ENCODE measurements at regions not wholly inside any gene's neighbourhood (a gene's known extent, or its start where the extent isn't known, plus 50 kb on each side); places are given as distances from the start of the nearest gene placed in this dataset.
"Not testable (repeated sequence)": the region's sequence is repeated elsewhere in the genome, so short reads cannot be mapped to it uniquely, and the experiment has no call there.

DNA sequence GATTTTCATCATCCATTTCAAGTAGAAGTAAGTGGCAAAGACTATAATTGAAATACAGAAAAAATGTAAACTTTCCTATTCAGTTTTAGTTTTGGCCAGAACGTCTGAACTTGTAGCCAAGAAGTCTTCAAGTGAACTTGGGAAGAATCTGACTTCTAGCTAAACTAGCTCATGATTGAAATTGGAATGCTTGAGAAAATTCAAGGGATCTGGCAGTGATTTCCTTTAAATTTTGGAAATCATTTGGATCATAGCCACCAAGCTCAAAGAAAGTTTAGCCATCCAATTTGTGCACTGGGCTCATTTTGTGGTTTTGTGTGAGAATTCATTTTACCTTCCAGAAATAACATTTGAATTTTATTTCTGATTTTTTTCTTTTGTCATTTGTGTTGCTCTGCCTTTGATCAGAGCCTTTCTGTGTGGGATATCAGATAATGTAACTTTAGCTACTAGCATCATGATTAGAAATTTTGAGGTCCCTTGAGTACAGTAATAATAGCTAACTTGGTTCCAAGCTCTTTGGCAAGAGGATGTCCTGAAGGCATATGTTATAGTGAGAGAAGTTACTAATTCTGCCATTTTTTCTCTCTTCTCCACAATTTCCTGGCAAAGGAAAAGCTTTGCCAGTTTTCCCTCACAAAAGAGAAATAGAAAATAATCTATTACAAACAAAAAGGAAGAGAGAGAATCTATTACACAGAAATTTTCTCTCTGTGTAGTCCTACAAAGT is 2123.7 kb upstream of the RAG2 start:
- DNase-seq = no peak
- ATAC-seq = no peak

DNA sequence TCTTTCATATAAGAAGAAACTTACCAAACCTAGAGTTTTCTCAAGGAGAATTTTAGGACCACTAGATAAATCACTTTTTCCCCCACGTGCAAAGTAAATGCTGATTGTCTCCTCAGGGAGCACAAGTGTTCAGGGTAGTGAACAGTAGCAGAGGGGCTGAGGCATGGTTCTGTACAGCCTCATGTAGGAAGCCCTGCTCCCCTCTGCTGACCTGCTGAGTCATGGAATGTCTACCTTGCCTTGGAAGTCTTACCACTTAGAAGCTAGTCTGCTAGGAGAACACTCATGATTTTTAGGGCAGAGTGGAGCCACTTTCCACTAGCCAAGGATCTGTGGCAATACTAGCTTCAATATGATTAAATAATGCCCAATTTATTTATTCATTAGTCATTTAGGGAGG is 2120.6 kb upstream of the RAG2 start:
- ATAC-seq = no peak

DNA sequence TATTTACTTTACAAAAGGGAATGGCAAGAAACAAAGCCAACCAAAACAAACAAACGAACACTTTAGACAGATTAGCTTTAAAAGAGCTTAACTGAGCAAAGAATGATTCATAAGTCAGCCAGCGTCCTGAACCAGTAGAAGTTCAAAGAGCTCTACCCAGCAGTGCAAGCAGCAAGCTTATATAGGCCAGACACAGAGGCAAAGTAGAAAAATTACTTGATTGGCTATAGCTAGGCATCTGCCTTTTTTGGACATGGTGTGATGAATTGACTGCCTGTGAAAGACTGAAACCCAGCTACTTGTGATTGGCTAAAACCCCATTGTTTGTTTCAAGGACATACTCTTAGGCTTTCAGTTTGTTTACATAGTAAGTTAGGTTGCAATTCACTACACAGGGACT is 2120.0 kb upstream of the RAG2 start:
- no peak for ATAC-seq

More for the DNA sequence above, 2120.6 kb upstream of the RAG2 start:
- DNase-seq = no peak

DNA sequence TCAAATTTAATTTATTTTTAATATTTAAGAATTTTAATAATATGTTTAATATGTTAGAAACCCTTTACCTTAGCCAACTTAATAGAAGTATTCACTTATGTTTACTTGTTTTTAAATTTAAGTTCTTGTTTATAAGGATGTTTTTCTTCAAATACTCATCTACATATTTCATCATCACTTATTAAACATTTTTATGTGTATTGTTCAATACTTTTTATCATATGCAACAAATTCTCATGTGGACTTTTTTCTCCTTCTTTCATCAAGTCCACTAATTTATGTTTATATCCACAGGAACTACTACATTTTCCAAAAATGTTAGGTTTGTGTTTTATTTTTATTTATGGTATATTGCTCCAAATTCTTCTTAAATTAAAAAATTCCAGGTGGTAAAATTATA is 2113.1 kb upstream of the RAG2 start:
- ATAC-seq (no peak), DNase-seq (no peak)

More for the DNA sequence above, 2120.0 kb upstream of the RAG2 start:
- DNase-seq = no peak

DNA sequence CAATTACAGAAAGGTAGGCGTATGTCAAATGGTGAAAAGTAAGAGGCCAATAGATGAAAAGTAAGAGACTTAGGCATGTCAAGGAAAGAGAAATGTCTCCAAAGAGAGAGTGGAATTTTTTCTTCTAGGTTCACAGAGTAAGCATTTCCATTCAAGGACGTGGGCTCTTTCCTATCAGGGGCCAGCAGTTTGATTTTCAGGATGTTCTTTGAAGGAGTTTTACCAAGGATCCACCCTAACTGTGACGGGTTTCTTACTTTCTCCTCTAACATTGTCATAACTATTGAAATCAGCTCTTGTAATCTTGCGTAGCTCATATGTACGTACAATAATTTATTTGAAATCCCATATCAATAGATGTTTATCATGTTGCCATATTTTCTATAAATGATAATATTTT is 2112.2 kb upstream of the RAG2 start:
- no peak for DNase-seq
- no peak for ATAC-seq

DNA sequence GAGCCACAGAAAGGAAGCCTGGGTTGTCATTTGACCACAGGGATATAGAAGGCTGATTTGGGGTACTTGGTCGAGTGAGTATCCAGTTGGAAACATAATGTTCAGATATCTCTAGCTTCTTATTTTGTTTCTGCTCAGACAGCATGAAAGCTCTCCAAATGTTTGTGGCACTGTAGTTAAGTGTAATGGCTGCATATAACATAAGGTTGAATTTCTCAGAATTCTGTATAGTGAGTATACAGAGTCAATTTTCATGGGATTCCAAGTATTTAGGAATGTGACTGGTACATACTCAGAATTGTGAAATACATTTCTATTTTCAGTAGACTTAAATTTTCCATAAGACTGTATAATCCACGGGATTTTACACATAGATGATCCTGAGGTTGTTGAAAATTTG is 2102.1 kb upstream of the RAG2 start:
- no peak for DNase-seq
- ATAC-seq = no peak

DNA sequence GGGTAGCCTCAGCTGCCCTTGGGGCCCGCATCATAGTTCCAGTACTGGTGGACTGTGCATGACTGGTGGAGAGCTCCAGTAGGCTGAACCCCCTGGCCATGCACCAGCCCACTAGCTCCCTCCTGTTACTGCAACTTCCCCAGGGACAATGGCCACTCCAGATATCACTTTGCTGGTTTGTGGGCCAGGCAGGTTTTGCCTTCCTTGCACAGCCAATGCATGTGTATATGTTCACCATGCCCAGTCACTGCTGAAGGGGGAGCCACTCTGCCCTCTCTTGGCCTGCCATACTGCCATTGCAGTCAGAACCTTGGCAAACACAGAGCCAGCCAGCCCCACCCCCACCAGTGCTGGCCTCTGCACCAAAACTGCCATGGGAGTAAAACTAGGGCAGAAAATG is 2095.3 kb upstream of the RAG2 start:
- DNase-seq = no peak
- no peak for ATAC-seq

DNA sequence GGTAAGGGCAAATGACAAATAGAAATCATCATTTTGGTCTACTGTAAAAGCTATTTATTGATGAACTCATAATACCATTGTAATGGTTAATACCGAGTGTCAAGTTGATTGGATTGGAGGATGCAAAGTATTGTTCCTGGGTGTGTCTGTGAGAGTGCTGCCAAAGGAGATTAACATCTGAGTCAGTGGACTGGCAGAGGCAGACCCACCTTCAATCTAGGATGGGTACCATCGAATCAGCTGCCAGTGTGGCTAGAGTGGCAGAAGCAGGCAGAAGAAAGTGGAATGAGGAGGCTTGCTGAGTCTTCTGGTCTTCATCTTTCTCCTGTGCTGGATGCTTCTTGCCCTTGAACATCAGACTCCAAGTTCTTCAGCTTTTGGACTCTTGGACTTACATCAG is 2092.2 kb upstream of the RAG2 start:
- not testable (repeated sequence) for DNase-seq, ATAC-seq

DNA sequence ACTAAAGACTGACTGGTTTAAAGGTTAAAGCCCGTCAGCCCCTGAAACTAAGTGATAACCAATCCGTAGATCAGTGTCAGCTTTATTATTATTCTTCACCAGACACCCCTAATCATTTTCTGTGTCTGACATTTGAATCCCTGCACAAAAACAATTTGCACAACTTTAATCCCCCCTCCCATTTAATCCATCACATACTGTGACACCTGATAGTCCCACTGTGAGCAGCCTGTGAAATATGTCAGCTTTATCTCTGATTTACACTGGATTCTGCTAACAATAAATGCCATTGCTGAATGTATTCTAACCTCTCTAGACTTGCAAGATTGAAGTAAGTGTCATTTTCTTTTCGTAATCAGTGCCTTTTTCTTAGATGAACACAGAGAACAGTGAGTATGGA is 2089.0 kb upstream of the RAG2 start:
- DNase-seq = no peak
- ATAC-seq = no peak

DNA sequence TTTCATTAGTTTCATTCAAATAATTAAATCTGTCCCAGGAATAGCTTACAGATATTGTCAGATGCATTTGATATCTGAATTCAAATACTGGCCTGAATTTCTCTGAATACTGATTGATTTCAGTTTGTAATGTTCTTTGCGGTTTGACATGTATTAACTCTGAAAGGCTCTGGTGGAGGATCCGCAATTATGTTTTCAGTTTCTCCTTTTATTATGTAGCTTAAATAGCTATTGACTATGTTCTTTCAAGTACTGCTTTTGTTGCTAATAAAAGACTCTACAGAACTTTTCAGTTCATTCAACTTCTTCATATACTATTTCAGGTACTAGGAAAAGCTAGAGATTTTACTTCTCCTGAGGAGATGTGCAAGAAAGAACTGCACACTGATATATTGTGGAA is 2085.4 kb upstream of the RAG2 start:
- ATAC-seq = no peak
- DNase-seq = no peak

DNA sequence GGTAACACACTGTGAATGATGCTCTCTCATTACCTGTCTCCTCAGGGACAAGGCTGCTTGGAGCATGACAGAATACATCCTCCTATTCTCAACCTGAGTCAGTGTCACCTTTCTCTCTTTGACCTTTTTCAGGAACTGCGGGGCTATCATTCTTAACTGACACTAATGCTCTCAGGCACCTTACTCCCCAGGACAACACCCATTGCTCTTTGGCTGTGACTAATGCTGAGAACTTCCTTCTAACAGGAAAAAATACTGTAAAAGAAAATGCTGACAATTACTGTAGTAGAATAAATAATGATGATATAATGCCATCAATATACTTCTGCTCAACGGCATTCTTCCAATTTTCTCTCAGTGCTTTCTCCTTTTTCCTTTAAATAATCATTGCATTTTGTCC is 2082.7 kb upstream of the RAG2 start:
- ATAC-seq (no peak), DNase-seq (no peak)

DNA sequence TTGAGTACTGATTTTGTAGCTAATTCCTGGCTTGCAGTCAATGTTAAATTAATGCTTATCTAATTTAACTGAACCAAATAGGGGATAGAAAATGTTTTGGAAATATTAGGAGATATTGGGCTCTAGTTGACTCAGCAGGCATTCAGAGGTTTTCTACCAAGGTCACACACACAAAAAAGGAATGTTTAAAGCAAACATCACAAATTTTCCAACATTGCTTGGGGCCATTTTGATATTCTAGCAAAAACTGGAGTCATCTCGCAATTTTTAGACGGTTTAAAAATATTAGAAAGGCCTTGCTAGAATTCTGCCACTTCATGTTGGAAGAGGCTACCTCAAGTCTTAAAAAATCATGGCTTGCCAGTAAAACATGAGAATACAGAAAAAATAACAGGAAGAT is 2082.1 kb upstream of the RAG2 start:
- ATAC-seq (no peak), DNase-seq (no peak)

DNA sequence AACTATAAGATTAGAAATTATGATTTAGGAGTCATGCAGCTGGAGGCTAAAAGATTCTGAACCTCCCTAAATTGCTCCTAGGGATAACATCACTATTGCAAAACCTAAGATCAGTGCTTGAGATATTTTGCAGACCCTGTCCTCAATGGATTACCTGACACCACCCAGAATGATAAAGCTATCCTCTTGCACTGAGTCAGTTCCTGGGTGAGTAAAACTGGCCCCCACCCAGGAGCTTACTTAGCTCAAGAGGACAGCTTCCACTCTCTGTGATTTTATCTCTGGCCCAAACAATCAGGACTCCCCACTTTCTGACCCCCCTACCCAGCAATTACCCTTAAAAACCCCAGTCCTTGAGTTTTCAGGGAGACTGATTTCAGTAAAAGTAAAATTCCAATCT is 2074.4 kb upstream of the RAG2 start:
- ATAC-seq (no peak), DNase-seq (no peak)

DNA sequence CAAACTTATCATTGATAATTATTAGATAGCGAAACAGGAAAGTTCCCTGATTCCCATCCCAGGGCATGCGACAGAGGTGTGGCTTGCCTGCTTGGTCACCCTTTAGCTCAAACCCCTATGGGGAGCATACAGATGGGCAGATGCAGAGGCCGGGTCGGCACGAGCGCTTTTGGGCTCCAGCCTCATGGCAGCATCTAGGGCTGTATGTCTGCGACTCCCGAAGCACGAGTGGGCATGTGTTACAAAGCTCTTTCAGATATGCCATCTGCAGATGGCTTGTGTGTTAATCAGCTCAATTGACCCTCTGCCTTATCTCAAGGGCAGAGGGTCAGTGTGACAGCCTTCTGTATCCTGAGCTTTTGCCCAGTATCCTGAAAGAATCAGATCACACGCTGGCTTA is 2069.3 kb upstream of the RAG2 start:
- DNase-seq = no peak

DNA sequence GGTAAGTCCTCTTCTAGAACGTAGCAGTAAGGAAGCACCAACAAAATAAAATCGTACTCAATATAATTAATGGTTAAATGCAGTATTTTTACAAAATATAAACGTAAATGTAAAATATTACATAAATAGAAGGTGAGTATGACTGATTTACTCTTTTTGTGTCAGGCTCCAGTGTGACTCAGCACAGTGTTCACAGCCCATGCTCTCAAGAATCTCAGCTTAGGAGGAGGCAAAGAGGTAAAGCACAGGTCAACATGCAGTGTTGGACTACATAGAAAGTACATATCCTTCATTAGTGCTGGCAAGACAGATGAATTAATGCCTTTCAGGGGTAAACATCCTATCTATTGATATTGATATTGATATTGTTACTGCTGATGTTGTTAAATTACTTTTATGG is 2050.6 kb upstream of the RAG2 start:
- DNase-seq (no peak), ATAC-seq (no peak)

More for the DNA sequence above, 2069.3 kb upstream of the RAG2 start:
- no peak for ATAC-seq

DNA sequence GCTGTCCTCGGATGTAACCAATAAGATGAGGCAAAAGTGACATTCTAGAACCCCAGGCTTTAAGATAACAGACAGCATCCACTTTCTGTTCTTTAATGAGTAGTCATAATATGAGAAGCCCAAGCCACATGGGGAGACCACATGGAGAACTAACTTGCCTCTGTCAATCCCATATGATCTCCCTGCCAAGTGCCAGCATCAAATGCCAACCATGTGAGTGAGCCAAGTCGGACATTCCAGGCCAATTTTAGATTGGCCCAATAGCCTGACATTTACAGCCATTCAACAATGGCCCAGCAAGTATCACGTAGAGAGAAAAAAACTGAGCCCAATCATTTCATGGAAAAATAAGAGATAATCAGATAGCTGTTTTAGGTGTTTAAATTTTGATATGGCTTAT is 2048.3 kb upstream of the RAG2 start:
- ATAC-seq = no peak
- DNase-seq = no peak

DNA sequence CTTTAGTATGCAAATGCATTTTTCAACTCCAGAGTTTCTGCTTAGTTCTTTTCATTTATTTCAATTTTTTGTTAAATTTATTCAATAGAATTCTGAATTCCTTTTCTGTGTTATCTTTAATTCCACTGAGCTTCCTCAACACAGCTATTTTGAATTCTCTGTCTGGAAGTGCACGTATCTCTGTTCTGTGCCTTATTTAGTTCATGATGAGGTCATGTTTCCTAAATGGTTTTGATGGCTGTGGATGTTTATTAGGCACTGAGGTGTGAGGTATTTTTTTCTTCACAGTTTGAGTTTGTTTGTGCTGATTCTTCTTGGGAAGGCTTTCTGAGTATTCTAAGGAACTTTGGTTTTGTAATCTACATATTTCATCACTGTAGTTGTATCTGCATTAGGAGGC is 2042.8 kb upstream of the RAG2 start:
- DNase-seq = no peak
- ATAC-seq = no peak

DNA sequence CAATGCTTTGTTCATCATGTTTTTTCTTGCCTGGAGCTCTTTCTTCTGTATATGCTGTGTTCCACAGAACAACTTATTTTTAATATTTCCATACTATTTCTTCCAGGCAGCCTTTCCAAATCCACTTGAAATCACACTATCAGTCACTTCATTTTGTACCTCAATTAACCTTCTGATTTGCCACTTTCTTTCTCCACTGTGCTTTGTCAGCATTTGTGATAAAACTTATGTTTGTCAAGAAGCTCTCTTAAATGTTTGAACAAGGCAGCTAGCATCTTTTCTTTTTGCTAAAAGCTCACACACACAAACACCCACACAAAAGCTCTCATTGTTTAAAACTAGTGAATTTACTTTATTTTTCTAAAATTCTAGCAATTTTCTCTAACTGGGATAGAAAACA is 2014.7 kb upstream of the RAG2 start:
- ATAC-seq = no peak
- DNase-seq = no peak

DNA sequence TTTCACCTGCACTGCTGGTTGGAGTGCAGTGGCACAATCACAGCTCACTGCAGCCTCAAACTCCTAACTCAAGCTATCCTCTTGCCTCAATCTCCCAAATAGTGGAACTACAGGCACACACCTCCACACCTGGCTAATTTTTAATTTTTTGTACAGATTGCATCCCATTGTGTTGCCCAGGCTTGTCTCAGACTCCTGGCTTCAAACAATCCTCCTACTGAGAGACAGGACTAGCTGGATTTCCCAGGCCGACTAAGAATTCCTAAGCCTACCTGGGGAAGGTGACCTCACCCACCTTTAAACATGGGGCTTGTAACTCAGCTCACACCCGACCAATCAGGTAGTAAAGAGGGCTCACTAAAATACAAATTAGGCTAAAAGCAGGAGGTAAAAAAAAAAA is 2003.3 kb upstream of the RAG2 start:
- ATAC-seq = not testable (repeated sequence)

DNA sequence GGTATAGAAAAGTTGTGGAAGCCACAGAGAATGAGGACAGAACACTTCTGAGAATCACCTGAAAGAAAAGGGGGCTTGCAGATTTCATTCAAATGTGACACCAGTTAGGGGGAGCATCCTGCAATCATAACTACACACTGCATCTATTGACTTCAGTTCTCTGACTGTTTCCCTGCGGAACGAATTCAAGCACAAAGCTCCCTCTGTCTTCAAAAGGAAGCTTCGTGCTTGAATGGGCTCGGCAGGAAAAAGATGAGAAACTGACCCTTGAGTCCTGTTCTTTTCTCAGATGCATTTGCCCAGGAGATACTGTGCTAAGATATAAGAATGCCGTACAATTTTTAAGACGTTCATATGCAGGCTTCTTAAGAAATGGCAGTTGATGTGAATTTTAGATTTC is 2000.4 kb upstream of the RAG2 start:
- DNase-seq (no peak), ATAC-seq (no peak)

More for the DNA sequence above, 2003.3 kb upstream of the RAG2 start:
- DNase-seq = not testable (repeated sequence)

DNA sequence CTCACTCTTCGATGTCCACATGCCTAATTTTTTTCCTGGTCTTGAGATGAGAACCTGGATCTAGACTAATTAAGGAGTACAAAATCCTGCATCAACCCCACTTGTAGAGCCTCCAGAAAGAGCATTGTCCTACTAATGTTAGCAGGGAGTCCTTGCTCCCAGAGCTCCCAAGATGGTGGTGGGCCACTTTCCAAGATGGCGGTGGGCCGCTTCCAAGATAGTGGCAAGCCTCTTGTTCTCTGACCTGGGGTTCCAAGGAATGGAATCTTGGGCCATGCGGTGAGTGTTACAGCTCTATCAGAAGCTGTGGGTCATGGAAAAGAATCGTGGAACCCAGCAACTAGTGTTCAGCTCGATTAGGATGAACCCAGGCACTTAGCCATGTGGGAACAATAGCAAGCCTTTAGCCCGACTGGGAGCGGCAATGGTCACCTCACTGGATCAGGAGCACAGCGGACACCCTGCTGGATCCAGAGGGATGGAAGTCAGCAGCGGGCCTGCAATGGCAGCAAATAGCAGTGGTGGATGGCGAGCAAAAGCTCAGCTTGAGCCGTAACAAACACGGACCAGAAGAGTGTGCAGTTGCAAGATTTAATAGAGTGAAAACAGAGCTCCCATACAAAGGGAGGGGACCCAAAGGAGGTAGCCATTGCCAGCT is 1997.5 kb upstream of the RAG2 start:
- not testable (repeated sequence) for ATAC-seq, DNase-seq

DNA sequence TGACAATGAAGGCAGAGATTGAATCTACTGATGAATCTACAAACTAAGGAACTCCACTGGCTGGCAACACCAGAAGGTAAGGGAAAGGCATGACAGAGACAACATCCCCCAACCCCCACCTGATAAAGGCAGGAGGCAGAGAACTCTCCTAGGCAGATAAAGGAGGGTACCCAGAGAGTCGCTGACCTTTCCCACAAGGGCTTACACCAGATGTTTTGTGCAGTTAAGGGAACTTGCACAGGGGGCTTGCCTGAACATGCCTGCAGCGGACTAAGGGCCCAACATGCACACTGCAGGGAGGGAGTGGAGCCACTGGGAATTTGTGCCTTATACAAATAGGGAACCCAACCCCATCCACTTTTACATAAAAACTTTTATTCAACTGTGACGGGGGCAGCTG is 1996.9 kb upstream of the RAG2 start:
- no peak for ATAC-seq
- DNase-seq = no peak

DNA sequence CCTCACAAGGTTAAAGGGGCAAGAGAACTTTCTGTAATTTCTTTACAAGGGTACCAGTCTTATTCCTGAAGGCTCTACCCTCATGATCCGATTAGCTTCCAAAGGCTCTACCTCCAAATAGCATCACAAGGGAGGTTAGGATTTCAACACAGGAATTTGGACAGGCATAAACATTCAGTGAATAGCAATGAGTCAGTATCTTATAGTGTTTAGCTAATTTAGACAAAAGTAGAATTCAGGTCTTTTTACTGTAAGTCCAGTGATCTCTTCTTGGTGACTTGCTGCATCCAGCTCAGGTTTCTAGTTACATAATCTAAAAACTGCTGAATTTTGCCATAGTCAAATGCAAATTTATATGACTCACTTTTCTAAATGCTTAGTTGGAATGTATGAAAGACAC is 1995.6 kb upstream of the RAG2 start:
- DNase-seq (no peak), ATAC-seq (no peak)

DNA sequence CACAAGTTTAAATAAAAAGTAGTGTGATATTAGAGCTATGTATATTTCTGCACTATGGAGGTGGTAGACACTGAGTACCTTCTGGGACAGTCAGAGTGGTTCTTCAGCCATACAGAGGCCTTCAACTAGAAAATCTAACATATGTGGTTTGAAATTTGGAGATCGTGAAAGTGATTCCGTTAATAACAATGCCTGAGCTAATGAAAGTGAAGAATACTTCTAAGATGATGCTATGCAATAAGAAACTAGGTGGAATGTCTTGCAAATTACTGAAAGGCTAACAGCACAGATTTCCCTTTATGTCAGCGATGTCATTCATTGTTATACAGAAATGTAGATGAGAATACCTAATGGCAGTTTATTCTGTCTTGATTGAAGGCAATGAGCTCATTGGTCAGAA is 1984.7 kb upstream of the RAG2 start:
- no peak for ATAC-seq
- DNase-seq = no peak

Data from stimulated activated naive CD8-positive, alpha-beta T cell treated with anti-CD3 and anti-CD28 coated beads, Interleukin-15, Interleukin-2, amounts not matched to agents 100 U/mL and 50 U/mL, for 24 hours (primary cell).